ENCODE measurements at regions not wholly inside any gene's neighbourhood (a gene's known extent, or its start where the extent isn't known, plus 50 kb on each side); places are given as distances from the start of the nearest gene placed in this dataset.

- Histone ChIP-seq H2BK12ac (ENCODE audit: low read length) (no peak overlapping the region), H4K12ac (ENCODE audit: low read depth, low read length) (no peak overlapping the region), H3K9me3 (ENCODE audit: insufficient read depth, low read depth, low read length) (no peaks in the 10 kb centered on the region), H2BK5ac (ENCODE audit: low read depth, low read length, poor library complexity) (no peak overlapping the region), H3K4me1 (ENCODE audit: control insufficient read depth in 1 of 2, insufficient read depth in 2 of 2, low read length in 2 of 2) (peaks cover 3% of the 10 kb centered on the region in 2 experiments), H3K4ac (ENCODE audit: low read depth, low read length) (no peak overlapping the region), H3K36me3 (ENCODE audit: control insufficient read depth in 1 of 2, insufficient read depth in 2 of 2, low read length in 2 of 2) (no peaks in the 10 kb centered on the region), H3K18ac (ENCODE audit: low read length) (no peak overlapping the region), H3K14ac (ENCODE audit: low read length) (no peak overlapping the region), H3K79me2 (ENCODE audit: control insufficient read depth, insufficient read depth, low read length, poor library complexity) (no peaks in the 10 kb centered on the region), H2BK120ac (ENCODE audit: insufficient read depth, low read length, poor library complexity) (no peak overlapping the region), H3K27ac (ENCODE audit: low read depth, low read length) (no peak overlapping the region), H2AK5ac (ENCODE audit: low read length) (no peak overlapping the region), H3K4me3 (ENCODE audit: low read depth, low read length) (no peak overlapping the region), H4K8ac (ENCODE audit: low read depth, low read length) (no peak overlapping the region), H3K4me2 (ENCODE audit: low read length) (no peak overlapping the region), H4K91ac (ENCODE audit: low read depth, low read length) (no peak overlapping the region), H3K23ac (ENCODE audit: low read length) (no peak overlapping the region), H2AFZ (ENCODE audit: insufficient read depth, low read length, poor library complexity) (no peak overlapping the region), H3K79me1 (ENCODE audit: low read length) (peaks cover 2% of the 10 kb centered on the region), H3K9ac (ENCODE audit: low read length) (no peak overlapping the region), H3K27me3 (ENCODE audit: insufficient read depth, low read length) (no peaks in the 10 kb centered on the region)
- DNase-seq, result peak; percentile 25 to 26
- WGBS (ENCODE audit: extremely low coverage, insufficient coverage, insufficient read length), result no CpG with 5 or more reads among the region's 4 CpGs
Measured at GRCh38 chr17:37820313-37820994, 75.6 kb upstream of the HNF1B start.

DNA sequence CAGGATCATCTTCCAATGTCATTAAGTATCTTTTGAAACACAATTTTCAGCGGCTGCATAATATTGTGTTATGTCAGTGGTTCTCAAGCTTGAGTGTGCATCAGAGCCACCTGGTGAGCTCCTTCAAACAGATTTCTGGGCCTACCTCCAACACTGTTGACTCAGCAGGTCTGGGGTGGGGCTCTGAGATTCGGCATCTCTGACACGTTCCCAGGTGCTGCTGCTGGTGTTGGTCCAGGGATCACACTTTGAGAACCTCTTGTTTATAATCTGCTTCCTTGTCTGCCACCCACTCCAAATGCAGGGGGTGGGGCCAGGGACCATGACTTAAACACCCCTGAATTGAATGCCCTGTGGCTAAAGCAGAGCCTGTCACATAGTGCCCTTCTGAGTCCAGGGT is 73.8 kb upstream of the HNF1B start:
- H2BK120ac ChIP-seq (ENCODE audit: insufficient read depth, low read length, poor library complexity), result no peak overlapping the region
- no peak for DNase-seq
- no peaks in the 10 kb centered on the region for H3K79me1 ChIP-seq (ENCODE audit: low read length)
- H3K27me3 ChIP-seq (ENCODE audit: insufficient read depth, low read length), result no peaks in the 10 kb centered on the region
- no peaks in the 10 kb centered on the region for H3K36me3 ChIP-seq (ENCODE audit: control insufficient read depth in 1 of 2, insufficient read depth in 2 of 2, low read length in 2 of 2)
- no peak overlapping the region for H3K14ac ChIP-seq (ENCODE audit: low read length)
- H3K79me2 ChIP-seq (ENCODE audit: control insufficient read depth, insufficient read depth, low read length, poor library complexity), result no peaks in the 10 kb centered on the region
- no peak overlapping the region for H4K8ac ChIP-seq (ENCODE audit: low read depth, low read length)
- no peak overlapping the region for H3K4me3 ChIP-seq (ENCODE audit: low read depth, low read length)
- no peak overlapping the region for H2AK5ac ChIP-seq (ENCODE audit: low read length)
- no peak overlapping the region for H3K9ac ChIP-seq (ENCODE audit: low read length)
- no peak overlapping the region for H3K4ac ChIP-seq (ENCODE audit: low read depth, low read length)
- no peaks in the 10 kb centered on the region for H3K4me1 ChIP-seq (ENCODE audit: control insufficient read depth in 1 of 2, insufficient read depth in 2 of 2, low read length in 2 of 2)
- H3K23ac ChIP-seq (ENCODE audit: low read length), result no peak overlapping the region
- no peak overlapping the region for H3K4me2 ChIP-seq (ENCODE audit: low read length)
- no peak overlapping the region for H3K27ac ChIP-seq (ENCODE audit: low read depth, low read length)
- H2BK5ac ChIP-seq (ENCODE audit: low read depth, low read length, poor library complexity), result no peak overlapping the region
- no peaks in the 10 kb centered on the region for H3K9me3 ChIP-seq (ENCODE audit: insufficient read depth, low read depth, low read length)
- H4K91ac ChIP-seq (ENCODE audit: low read depth, low read length), result no peak overlapping the region
- no peak overlapping the region for H2AFZ ChIP-seq (ENCODE audit: insufficient read depth, low read length, poor library complexity)
- no peak overlapping the region for H2BK12ac ChIP-seq (ENCODE audit: low read length)
- no CpG with 5 or more reads among the region's 3 CpGs for WGBS (ENCODE audit: extremely low coverage, insufficient coverage, insufficient read length)
- H4K12ac ChIP-seq (ENCODE audit: low read depth, low read length), result no peak overlapping the region
- no peak overlapping the region for H3K18ac ChIP-seq (ENCODE audit: low read length)

DNA sequence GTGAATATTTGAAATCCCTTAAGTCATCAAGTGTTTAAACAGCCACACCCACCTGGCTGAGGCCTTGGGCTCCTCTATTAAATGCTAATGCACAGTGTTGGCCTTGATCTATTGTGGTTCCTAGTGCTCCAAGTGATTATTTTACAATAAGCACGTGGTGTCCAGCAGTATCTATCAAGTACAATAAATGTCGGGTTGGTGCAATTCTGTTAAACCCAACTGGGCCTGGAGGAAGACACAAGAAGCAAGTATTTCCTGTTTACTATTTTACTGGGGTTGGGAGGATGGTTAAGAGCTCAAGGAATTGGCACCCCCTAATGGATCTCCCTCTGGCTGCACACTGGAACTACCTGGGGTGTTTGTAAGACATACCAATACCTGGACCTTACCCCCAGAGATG is 72.1 kb upstream of the HNF1B start:
- Histone ChIP-seq H3K27ac (ENCODE audit: low read depth, low read length) (no peak overlapping the region), H3K18ac (ENCODE audit: low read length) (no peak overlapping the region), H2AK5ac (ENCODE audit: low read length) (no peak overlapping the region), H3K4me3 (ENCODE audit: low read depth, low read length) (no peak overlapping the region), H3K27me3 (ENCODE audit: insufficient read depth, low read length) (no peaks in the 10 kb centered on the region), H3K79me1 (ENCODE audit: low read length) (no peaks in the 10 kb centered on the region), H3K23ac (ENCODE audit: low read length) (no peak overlapping the region), H2BK12ac (ENCODE audit: low read length) (no peak overlapping the region), H3K4me1 (ENCODE audit: control insufficient read depth in 1 of 2, insufficient read depth in 2 of 2, low read length in 2 of 2) (no peaks in the 10 kb centered on the region), H3K9ac (ENCODE audit: low read length) (no peak overlapping the region), H4K8ac (ENCODE audit: low read depth, low read length) (no peak overlapping the region), H2BK5ac (ENCODE audit: low read depth, low read length, poor library complexity) (no peak overlapping the region), H3K36me3 (ENCODE audit: control insufficient read depth in 1 of 2, insufficient read depth in 2 of 2, low read length in 2 of 2) (no peaks in the 10 kb centered on the region), H3K4me2 (ENCODE audit: low read length) (no peak overlapping the region), H3K79me2 (ENCODE audit: control insufficient read depth, insufficient read depth, low read length, poor library complexity) (no peaks in the 10 kb centered on the region), H3K14ac (ENCODE audit: low read length) (no peak overlapping the region), H2BK120ac (ENCODE audit: insufficient read depth, low read length, poor library complexity) (no peak overlapping the region), H3K4ac (ENCODE audit: low read depth, low read length) (no peak overlapping the region), H2AFZ (ENCODE audit: insufficient read depth, low read length, poor library complexity) (no peak overlapping the region), H3K9me3 (ENCODE audit: insufficient read depth, low read depth, low read length) (no peaks in the 10 kb centered on the region), H4K12ac (ENCODE audit: low read depth, low read length) (no peak overlapping the region), H4K91ac (ENCODE audit: low read depth, low read length) (no peak overlapping the region)
- no CpG with 5 or more reads among the region's 2 CpGs for WGBS (ENCODE audit: extremely low coverage, insufficient coverage, insufficient read length)
- DNase-seq, result no peak

DNA sequence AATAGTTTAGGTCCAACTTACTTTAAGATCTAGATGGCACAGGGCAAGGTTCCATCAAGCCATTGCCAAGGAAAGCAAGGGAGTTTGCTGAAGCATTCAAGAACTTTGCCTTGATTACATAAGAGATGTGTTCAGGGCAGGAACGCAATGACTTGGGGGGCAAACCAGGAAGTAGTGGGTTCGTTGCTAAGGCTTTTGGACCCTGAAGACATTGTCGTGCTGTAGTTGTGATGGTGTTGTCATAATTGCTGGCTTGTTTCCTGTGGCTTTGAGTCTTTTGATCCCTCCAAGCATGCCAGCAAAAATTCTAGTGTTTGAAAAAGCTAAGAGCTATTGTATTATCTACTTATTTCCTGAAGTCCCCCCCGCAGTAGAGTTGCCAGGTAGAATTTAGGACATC is 70.7 kb upstream of the HNF1B start:
- no peaks in the 10 kb centered on the region for H3K79me1 ChIP-seq (ENCODE audit: low read length)

More for the DNA sequence above, 70.7 kb upstream of the HNF1B start:
- no peaks in the 10 kb centered on the region for H3K4me1 ChIP-seq (ENCODE audit: control insufficient read depth in 1 of 2, insufficient read depth in 2 of 2, low read length in 2 of 2)
- no peak overlapping the region for H2AK5ac ChIP-seq (ENCODE audit: low read length)
- H3K79me2 ChIP-seq (ENCODE audit: control insufficient read depth, insufficient read depth, low read length, poor library complexity), result no peaks in the 10 kb centered on the region
- no peak overlapping the region for H3K14ac ChIP-seq (ENCODE audit: low read length)
- no peak overlapping the region for H4K12ac ChIP-seq (ENCODE audit: low read depth, low read length)
- H3K4me3 ChIP-seq (ENCODE audit: low read depth, low read length), result no peak overlapping the region
- no peak overlapping the region for H4K91ac ChIP-seq (ENCODE audit: low read depth, low read length)
- no peak overlapping the region for H2AFZ ChIP-seq (ENCODE audit: insufficient read depth, low read length, poor library complexity)
- H2BK120ac ChIP-seq (ENCODE audit: insufficient read depth, low read length, poor library complexity), result no peak overlapping the region
- no peak overlapping the region for H3K23ac ChIP-seq (ENCODE audit: low read length)
- no peak overlapping the region for H3K9ac ChIP-seq (ENCODE audit: low read length)
- H4K8ac ChIP-seq (ENCODE audit: low read depth, low read length), result no peak overlapping the region
- no peaks in the 10 kb centered on the region for H3K36me3 ChIP-seq (ENCODE audit: control insufficient read depth in 1 of 2, insufficient read depth in 2 of 2, low read length in 2 of 2)
- no peak for DNase-seq
- H2BK5ac ChIP-seq (ENCODE audit: low read depth, low read length, poor library complexity), result no peak overlapping the region
- no CpG with 5 or more reads among the region's 4 CpGs for WGBS (ENCODE audit: extremely low coverage, insufficient coverage, insufficient read length)
- no peak overlapping the region for H3K18ac ChIP-seq (ENCODE audit: low read length)
- H3K4ac ChIP-seq (ENCODE audit: low read depth, low read length), result no peak overlapping the region
- no peak overlapping the region for H3K4me2 ChIP-seq (ENCODE audit: low read length)
- H3K27ac ChIP-seq (ENCODE audit: low read depth, low read length), result no peak overlapping the region
- no peak overlapping the region for H2BK12ac ChIP-seq (ENCODE audit: low read length)
- H3K9me3 ChIP-seq (ENCODE audit: insufficient read depth, low read depth, low read length), result no peaks in the 10 kb centered on the region
- H3K27me3 ChIP-seq (ENCODE audit: insufficient read depth, low read length), result no peaks in the 10 kb centered on the region
